ENCODE measurements at regions not wholly inside any gene's neighbourhood (a gene's known extent, or its start where the extent isn't known, plus 50 kb on each side); places are given as distances from the start of the nearest gene placed in this dataset.
"Not testable (repeated sequence)": the region's sequence is repeated elsewhere in the genome, so short reads cannot be mapped to it uniquely, and the experiment has no call there.

GRCh38 chr5:36393656-36394428 is 92.1 kb upstream of the RANBP3L start:
- ATAC-seq: no peak
- Histone ChIP-seq H3K9me3 (no peaks in the 10 kb centered on the region), H3K4me1 (no peaks in the 10 kb centered on the region), H3K4me3 (no peak overlapping the region), H3K27ac (no peak overlapping the region), H3K27me3 (ENCODE audit: low read depth) (no peaks in the 10 kb centered on the region), H3K36me3 (no peaks in the 10 kb centered on the region)
- DNase-seq: no peak
- intact Hi-C loops (cut with DNase I): no loop called here
- no peak for TF ChIP-seq CTCF (IDR thresholded peaks at IDR 0.05)

- Histone ChIP-seq H3K4me1 (no peaks in the 10 kb centered on the region), H3K36me3 (no peaks in the 10 kb centered on the region), H3K9me3 (no peaks in the 10 kb centered on the region), H3K4me3 (no peak overlapping the region), H3K27ac (no peak overlapping the region), H3K27me3 (ENCODE audit: low read depth) (no peaks in the 10 kb centered on the region)
- intact Hi-C loops (cut with DNase I): no loop called here
- DNase-seq (no peak), ATAC-seq (no peak)
- TF ChIP-seq CTCF (IDR thresholded peaks at IDR 0.05): no peak
Measured at GRCh38 chr5:36395260-36395659, 93.6 kb upstream of the RANBP3L start.

GRCh38 chr5:36395947-36396346 is 94.2 kb upstream of the RANBP3L start:
- H3K27me3 ChIP-seq (ENCODE audit: low read depth); H3K4me1 ChIP-seq; H3K36me3 ChIP-seq; ATAC-seq; DNase-seq; intact Hi-C loops (cut with DNase I); H3K4me3 ChIP-seq; H3K9me3 ChIP-seq; H3K27ac ChIP-seq: not testable (repeated sequence)

- DNase-seq (no peak), ATAC-seq (no peak)
- intact Hi-C loops (cut with DNase I): no loop called here
- Histone ChIP-seq H3K27me3 (ENCODE audit: low read depth) (no peaks in the 10 kb centered on the region), H3K4me1 (no peaks in the 10 kb centered on the region), H3K36me3 (no peaks in the 10 kb centered on the region), H3K4me3 (no peak overlapping the region), H3K9me3 (no peaks in the 10 kb centered on the region), H3K27ac (no peak overlapping the region)
- TF ChIP-seq CTCF (IDR thresholded peaks at IDR 0.05): no peak
Measured at GRCh38 chr5:36396640-36397039, 94.9 kb upstream of the RANBP3L start.

GRCh38 chr5:36397901-36398536 is 96.3 kb upstream of the RANBP3L start:
- no peak for ATAC-seq
- H3K4me3 ChIP-seq: no peak overlapping the region

More at GRCh38 chr5:36397901-36398536, 96.3 kb upstream of the RANBP3L start:
- intact Hi-C loops (cut with DNase I): no loop called here
- no peak for DNase-seq
- no peaks in the 10 kb centered on the region for H3K36me3 ChIP-seq
- H3K9me3 ChIP-seq: no peaks in the 10 kb centered on the region
- peak; percentile 29 for TF ChIP-seq CTCF (IDR thresholded peaks at IDR 0.05)
- H3K27ac ChIP-seq: no peak overlapping the region
- H3K4me1 ChIP-seq: no peaks in the 10 kb centered on the region
- H3K27me3 ChIP-seq (ENCODE audit: low read depth): no peaks in the 10 kb centered on the region

Measured in lower lobe of right lung (tissue), 2 donors.